ENCODE measurements at regions not wholly inside any gene's neighbourhood (a gene's known extent, or its start where the extent isn't known, plus 50 kb on each side); places are given as distances from the start of the nearest gene placed in this dataset.

GRCh38 chr5:141789330-141789729 is 88.9 kb downstream of the PCDH1 start:
- TF ChIP-seq CTCF (conservative IDR thresholded peaks at IDR 0.05 in 1 of 2, IDR thresholded peaks at IDR 0.05 in 1 of 2; ENCODE audit: extremely low read depth in 1 of 2, insufficient read depth in 1 of 2, low read depth in 1 of 2, low read length in 2 of 2) (no peak), EZH2 (IDR thresholded peaks at IDR 0.05; ENCODE audit: borderline replicate concordance, low read length) (no peak)

Measured in mammary epithelial cell (primary cell).